ENCODE measurements at regions not wholly inside any gene's neighbourhood (a gene's known extent, or its start where the extent isn't known, plus 50 kb on each side); places are given as distances from the start of the nearest gene placed in this dataset.

- ChIA-PET CTCF (no interaction called here), POLR2A (no interaction called here)
- no peak overlapping the region for H3K27ac ChIP-seq (ENCODE audit: low read length)
- DNase-seq (ENCODE audit: low read depth, low spot score) (no peak), ATAC-seq (no peak)
- H3K4me1 ChIP-seq (ENCODE audit: control insufficient read depth, insufficient read depth, low read length): no peaks in the 10 kb centered on the region
- no peaks in the 10 kb centered on the region for H3K27me3 ChIP-seq (ENCODE audit: control insufficient read depth, insufficient read depth, low read length)
- BruUV-seq (replicated peaks): no TSS peak
- no peaks in the 10 kb centered on the region for H3K9me3 ChIP-seq (ENCODE audit: control insufficient read depth, insufficient read depth, low read depth, low read length)
- TF ChIP-seq TCF7L2 (IDR thresholded peaks at IDR 0.05; ENCODE audit: low read depth, low read length) (no peak), SIN3A (IDR thresholded peaks at IDR 0.05; ENCODE audit: borderline replicate concordance, insufficient read depth, low read depth, low read length) (no peak), POLR2AphosphoS5 (IDR thresholded peaks at IDR 0.05; ENCODE audit: low read depth, low read length) (no peak), CTCF (IDR thresholded peaks at IDR 0.05) (no peak)
- TF ChIP-seq, protein P1, sequence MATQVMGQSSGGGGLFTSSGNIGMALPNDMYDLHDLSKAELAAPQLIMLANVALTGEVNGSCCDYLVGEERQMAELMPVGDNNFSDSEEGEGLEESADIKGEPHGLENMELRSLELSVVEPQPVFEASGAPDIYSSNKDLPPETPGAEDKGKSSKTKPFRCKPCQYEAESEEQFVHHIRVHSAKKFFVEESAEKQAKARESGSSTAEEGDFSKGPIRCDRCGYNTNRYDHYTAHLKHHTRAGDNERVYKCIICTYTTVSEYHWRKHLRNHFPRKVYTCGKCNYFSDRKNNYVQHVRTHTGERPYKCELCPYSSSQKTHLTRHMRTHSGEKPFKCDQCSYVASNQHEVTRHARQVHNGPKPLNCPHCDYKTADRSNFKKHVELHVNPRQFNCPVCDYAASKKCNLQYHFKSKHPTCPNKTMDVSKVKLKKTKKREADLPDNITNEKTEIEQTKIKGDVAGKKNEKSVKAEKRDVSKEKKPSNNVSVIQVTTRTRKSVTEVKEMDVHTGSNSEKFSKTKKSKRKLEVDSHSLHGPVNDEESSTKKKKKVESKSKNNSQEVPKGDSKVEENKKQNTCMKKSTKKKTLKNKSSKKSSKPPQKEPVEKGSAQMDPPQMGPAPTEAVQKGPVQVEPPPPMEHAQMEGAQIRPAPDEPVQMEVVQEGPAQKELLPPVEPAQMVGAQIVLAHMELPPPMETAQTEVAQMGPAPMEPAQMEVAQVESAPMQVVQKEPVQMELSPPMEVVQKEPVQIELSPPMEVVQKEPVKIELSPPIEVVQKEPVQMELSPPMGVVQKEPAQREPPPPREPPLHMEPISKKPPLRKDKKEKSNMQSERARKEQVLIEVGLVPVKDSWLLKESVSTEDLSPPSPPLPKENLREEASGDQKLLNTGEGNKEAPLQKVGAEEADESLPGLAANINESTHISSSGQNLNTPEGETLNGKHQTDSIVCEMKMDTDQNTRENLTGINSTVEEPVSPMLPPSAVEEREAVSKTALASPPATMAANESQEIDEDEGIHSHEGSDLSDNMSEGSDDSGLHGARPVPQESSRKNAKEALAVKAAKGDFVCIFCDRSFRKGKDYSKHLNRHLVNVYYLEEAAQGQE (IDR thresholded peaks at IDR 0.05; ENCODE audit: insufficient read depth in 1 of 2, low read depth in 2 of 2, low read length in 1 of 2): no peak
- no peak overlapping the region for H3K4me3 ChIP-seq (ENCODE audit: low read depth in 2 of 2, low read length in 2 of 2)
- in situ Hi-C loops (cut with HindIII; ENCODE audit: low pct_unique_long_range_greater_than_20kb, low sequenced_read_pairs) (no loop called here), intact Hi-C loops (cut with micrococcal nuclease; ENCODE audit: unreplicated experiment) (no loop called here)
- no peaks in the 10 kb centered on the region for H3K36me3 ChIP-seq (ENCODE audit: control insufficient read depth, insufficient read depth, low read length)
These were observed 928.9 kb downstream of the ARAP2 start for GRCh38 chr4:35315419-35315818.

- DNase-seq (ENCODE audit: low read depth, low spot score) (no peak), ATAC-seq (no peak)
- in situ Hi-C loops (cut with HindIII; ENCODE audit: low pct_unique_long_range_greater_than_20kb, low sequenced_read_pairs) (no loop called here), intact Hi-C loops (cut with micrococcal nuclease; ENCODE audit: unreplicated experiment) (no loop called here)
- no peaks in the 10 kb centered on the region for H3K36me3 ChIP-seq (ENCODE audit: control insufficient read depth, insufficient read depth, low read length)
- no peaks in the 10 kb centered on the region for H3K4me1 ChIP-seq (ENCODE audit: control insufficient read depth, insufficient read depth, low read length)
- H3K27ac ChIP-seq (ENCODE audit: low read length): no peak overlapping the region
- no TSS peak for BruUV-seq (replicated peaks)
- H3K27me3 ChIP-seq (ENCODE audit: control insufficient read depth, insufficient read depth, low read length): no peaks in the 10 kb centered on the region
- CTCF ChIA-PET: no interaction called here
- H3K9me3 ChIP-seq (ENCODE audit: control insufficient read depth, insufficient read depth, low read depth, low read length): no peaks in the 10 kb centered on the region
- TF ChIP-seq CTCF (IDR thresholded peaks at IDR 0.05): no peak
- no peak for TF ChIP-seq SIN3A (IDR thresholded peaks at IDR 0.05; ENCODE audit: borderline replicate concordance, insufficient read depth, low read depth, low read length)
- no peak for TF ChIP-seq TCF7L2 (IDR thresholded peaks at IDR 0.05; ENCODE audit: low read depth, low read length)
- TF ChIP-seq POLR2AphosphoS5 (IDR thresholded peaks at IDR 0.05; ENCODE audit: low read depth, low read length): no peak
- TF ChIP-seq, protein P1 (IDR thresholded peaks at IDR 0.05; ENCODE audit: insufficient read depth in 1 of 2, low read depth in 2 of 2, low read length in 1 of 2): no peak
- POLR2A ChIA-PET: no interaction called here
- H3K4me3 ChIP-seq (ENCODE audit: low read depth in 2 of 2, low read length in 2 of 2): no peak overlapping the region
These were observed 918.3 kb downstream of the ARAP2 start for GRCh38 chr4:35325908-35326453.

Data from Panc1 (cell line).